ENCODE measurements at regions not wholly inside any gene's neighbourhood (a gene's known extent, or its start where the extent isn't known, plus 50 kb on each side); places are given as distances from the start of the nearest gene placed in this dataset.

DNA sequence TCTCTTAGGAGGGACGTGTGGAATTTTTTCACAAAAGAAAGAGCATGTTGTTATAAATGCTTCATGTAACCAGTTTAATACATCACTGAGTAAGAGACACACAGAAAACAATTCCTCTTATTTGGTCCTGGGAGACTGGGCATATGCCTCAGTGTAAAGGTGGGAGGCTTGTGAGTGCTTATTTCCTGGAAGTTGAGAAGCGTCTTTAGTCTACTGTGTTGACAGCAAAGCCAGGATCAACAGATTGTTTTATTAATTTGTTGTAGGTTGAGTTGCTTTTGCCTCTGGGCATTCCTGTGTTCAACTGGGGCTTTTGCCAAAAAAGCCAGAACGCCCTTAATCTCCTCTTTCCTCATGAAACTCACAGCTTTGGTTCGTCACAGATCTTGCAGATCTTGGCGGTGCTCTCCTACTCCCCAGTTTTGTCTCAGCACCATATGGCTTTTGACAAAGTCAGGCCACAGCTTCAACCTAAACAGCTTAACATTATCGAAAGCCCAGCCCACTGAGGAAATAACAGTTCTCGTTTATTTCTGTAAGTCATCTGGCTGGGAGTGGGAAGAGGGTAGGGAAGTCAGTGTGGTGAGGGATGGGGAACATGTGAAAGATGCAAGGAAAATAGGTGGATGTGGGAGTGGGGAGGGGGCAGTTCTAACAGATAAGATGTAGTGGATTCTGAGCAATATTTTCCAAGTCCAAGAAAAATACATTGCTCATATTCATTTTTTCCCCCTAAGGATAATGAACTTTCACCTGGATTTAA, 227.2 kb downstream of the DACT1 start:
- no peaks in the 10 kb centered on the region for H3K4me1 ChIP-seq

DNA sequence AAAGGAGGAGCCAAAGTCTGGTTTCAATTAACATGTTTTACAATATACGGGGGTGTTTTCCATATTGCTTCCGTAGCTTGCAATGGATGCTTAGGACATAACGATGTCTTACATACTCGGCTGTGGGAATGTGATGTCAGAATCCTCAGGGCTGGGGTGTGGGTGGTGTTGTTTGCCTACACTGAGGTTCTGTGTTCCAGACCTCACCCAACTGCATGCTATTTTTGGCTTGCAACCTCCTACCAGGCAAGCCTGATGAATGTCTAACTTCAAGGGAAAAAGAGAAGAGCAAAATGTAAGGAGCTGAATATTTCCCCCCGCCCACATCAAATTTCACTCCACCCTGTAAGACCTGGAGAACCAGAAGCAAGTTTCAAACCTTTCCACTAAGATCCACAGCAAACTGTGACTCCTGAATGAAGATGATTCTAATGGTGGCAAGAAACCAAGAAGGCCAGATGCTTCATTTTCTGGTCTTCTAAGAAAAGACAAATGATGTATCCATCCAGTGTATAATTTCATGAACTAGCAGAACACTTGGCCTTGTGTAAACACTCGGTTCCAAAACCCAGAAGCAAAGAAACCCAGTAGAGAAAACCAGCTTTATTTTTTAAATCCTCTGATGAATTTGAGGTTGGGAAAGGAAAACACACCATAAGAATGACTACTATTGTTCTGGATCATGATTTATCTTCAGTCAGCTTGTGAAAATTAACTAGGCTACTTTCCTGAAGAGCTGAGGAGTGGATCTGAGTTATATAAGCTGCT, 227.9 kb downstream of the DACT1 start:
- H3K4me3 ChIP-seq: no peak overlapping the region
- no peak for DNase-seq
- TF ChIP-seq, protein P1, sequence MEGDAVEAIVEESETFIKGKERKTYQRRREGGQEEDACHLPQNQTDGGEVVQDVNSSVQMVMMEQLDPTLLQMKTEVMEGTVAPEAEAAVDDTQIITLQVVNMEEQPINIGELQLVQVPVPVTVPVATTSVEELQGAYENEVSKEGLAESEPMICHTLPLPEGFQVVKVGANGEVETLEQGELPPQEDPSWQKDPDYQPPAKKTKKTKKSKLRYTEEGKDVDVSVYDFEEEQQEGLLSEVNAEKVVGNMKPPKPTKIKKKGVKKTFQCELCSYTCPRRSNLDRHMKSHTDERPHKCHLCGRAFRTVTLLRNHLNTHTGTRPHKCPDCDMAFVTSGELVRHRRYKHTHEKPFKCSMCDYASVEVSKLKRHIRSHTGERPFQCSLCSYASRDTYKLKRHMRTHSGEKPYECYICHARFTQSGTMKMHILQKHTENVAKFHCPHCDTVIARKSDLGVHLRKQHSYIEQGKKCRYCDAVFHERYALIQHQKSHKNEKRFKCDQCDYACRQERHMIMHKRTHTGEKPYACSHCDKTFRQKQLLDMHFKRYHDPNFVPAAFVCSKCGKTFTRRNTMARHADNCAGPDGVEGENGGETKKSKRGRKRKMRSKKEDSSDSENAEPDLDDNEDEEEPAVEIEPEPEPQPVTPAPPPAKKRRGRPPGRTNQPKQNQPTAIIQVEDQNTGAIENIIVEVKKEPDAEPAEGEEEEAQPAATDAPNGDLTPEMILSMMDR (IDR thresholded peaks at IDR 0.05 in 4 of 5, conservative IDR thresholded peaks at IDR 0.05 in 1 of 5): no peak
- TF ChIP-seq POLR2A (IDR thresholded peaks at IDR 0.05): no peak
- H3K36me3 ChIP-seq: no peaks in the 10 kb centered on the region
- H3K4me1 ChIP-seq: no peaks in the 10 kb centered on the region
- no peak overlapping the region for H3K27ac ChIP-seq
- in situ Hi-C loops (cut with MboI; ENCODE audit: low sequenced_read_pairs in 4 of 4): no loop called here
- intact Hi-C loops (cut with DNase I; ENCODE audit: low total_unique reads): no loop called here
- H3K9me3 ChIP-seq: no peaks in the 10 kb centered on the region
- H3K27me3 ChIP-seq: no peaks in the 10 kb centered on the region
- no peak for ATAC-seq

More for the DNA sequence above, 227.2 kb downstream of the DACT1 start:
- no peaks in the 10 kb centered on the region for H3K36me3 ChIP-seq
- in situ Hi-C loops (cut with MboI; ENCODE audit: low sequenced_read_pairs in 4 of 4) (no loop called here), intact Hi-C loops (cut with DNase I; ENCODE audit: low total_unique reads) (no loop called here)
- DNase-seq: no peak
- H3K9me3 ChIP-seq: no peaks in the 10 kb centered on the region
- no peak for TF ChIP-seq POLR2A (IDR thresholded peaks at IDR 0.05)
- TF ChIP-seq, protein P1 (IDR thresholded peaks at IDR 0.05 in 4 of 5, conservative IDR thresholded peaks at IDR 0.05 in 1 of 5): no peak
- H3K27me3 ChIP-seq: no peaks in the 10 kb centered on the region
- H3K4me3 ChIP-seq: no peak overlapping the region
- ATAC-seq: no peak
- H3K27ac ChIP-seq: no peak overlapping the region

DNA sequence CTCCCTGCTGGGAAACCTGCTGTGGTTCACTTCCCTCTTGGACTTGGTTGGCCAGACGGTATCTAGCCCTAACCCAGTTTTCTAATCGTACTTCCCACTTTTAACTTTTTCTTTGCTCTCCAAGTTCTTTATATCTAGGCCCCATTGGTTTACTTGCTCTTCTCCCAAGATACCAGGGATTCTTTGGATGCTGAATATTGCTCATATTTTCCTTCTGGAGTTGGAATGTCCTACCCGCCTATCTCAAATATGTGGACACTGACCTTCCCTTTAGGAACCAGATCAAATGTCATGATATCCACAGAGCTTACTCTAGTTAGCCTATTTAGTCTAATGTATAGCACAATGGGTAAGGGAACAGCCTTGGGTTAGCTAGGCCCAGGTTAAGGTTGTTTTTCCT, 228.6 kb downstream of the DACT1 start:
- no peak for ATAC-seq
- TF ChIP-seq, protein P1 (IDR thresholded peaks at IDR 0.05 in 4 of 5, conservative IDR thresholded peaks at IDR 0.05 in 1 of 5): no peak
- no peak for TF ChIP-seq POLR2A (IDR thresholded peaks at IDR 0.05)
- no peaks in the 10 kb centered on the region for H3K4me1 ChIP-seq
- no peaks in the 10 kb centered on the region for H3K27me3 ChIP-seq
- DNase-seq: no peak
- H3K36me3 ChIP-seq: no peaks in the 10 kb centered on the region
- H3K27ac ChIP-seq: no peak overlapping the region
- H3K9me3 ChIP-seq: no peaks in the 10 kb centered on the region
- in situ Hi-C loops (cut with MboI; ENCODE audit: low sequenced_read_pairs in 4 of 4) (no loop called here), intact Hi-C loops (cut with DNase I; ENCODE audit: low total_unique reads) (no loop called here)
- no peak overlapping the region for H3K4me3 ChIP-seq

DNA sequence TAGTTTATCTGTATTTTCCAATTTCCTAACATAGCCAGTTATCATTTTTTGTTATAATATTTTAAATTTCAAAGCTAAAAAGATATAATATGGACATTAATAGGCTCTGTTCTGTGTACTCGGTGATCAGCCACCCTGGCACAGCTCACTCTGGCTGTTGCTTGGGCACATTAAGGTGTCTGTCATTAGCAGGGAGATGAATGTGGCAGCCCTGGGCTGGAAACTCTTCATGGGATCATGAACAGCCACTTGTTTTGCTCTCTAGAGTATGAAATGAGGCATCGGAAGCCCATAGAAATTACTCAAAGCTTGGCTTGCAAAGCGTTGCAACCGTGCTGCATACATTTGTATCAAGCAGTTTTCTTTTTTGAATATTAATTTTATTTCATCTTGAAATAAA, 233.2 kb downstream of the DACT1 start:
- Histone ChIP-seq H3K27me3 (no peaks in the 10 kb centered on the region), H3K9me3 (no peaks in the 10 kb centered on the region), H3K27ac (no peak overlapping the region), H3K36me3 (no peaks in the 10 kb centered on the region), H3K4me1 (peaks cover 0 to 6% of the 10 kb centered on the region in 2 donors), H3K4me3 (no peak overlapping the region)
- no peak for DNase-seq
- TF ChIP-seq, protein P1 (IDR thresholded peaks at IDR 0.05 in 4 of 5, conservative IDR thresholded peaks at IDR 0.05 in 1 of 5): no peak
- TF ChIP-seq POLR2A (IDR thresholded peaks at IDR 0.05): no peak
- intact Hi-C loops (cut with DNase I; ENCODE audit: low total_unique reads) (no loop called here), in situ Hi-C loops (cut with MboI; ENCODE audit: low sequenced_read_pairs in 4 of 4) (no loop called here)
- no peak for ATAC-seq

All from gastrocnemius medialis (tissue), 4 donors.